HG03565 (cell line): ENCODE measurements at regions not wholly inside any gene's neighbourhood (a gene's known extent, or its start where the extent isn't known, plus 50 kb on each side); places are given as distances from the start of the nearest gene placed in this dataset.

Experiments used
- ATAC-seq: cut with Tn5 transposase; IDR thresholded peaks from one replicate; pipeline ENCODE4 v1.9.1; 2021; ENCODE audit warnings: mild to moderate bottlenecking, moderate library complexity; ENCODE audit not compliant: unreplicated experiment

- no peak for ATAC-seq
These were observed 134.0 kb upstream of the SMAD1 start for GRCh38 chr4:145347684-145348083.

GRCh38 chr4:145346081-145346480 is 135.6 kb upstream of the SMAD1 start:
- ATAC-seq = no peak

DNA sequence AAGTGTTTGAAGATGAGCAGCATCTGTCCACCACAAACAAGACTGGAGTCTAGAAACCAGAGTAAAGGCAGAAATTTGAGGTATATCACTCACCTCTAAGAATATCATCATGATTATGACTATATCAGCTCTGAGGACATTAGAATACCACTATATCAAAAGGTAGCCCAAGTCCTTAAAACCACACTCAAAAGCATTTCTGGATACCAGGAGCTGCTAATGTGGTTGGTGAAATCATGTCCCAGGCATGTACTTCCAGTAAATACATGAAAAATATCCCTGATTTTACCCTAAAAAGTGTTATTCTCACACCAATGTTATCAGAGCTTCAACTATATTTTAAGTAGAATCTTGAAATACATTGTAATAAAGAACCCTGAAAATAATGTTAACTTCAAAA is 136.3 kb upstream of the SMAD1 start:
- ATAC-seq = no peak

GRCh38 chr4:145341381-145341780 is 140.3 kb upstream of the SMAD1 start:
- ATAC-seq = no peak

GRCh38 chr4:145340071-145340675 is 141.5 kb upstream of the SMAD1 start:
- ATAC-seq = no peak

DNA sequence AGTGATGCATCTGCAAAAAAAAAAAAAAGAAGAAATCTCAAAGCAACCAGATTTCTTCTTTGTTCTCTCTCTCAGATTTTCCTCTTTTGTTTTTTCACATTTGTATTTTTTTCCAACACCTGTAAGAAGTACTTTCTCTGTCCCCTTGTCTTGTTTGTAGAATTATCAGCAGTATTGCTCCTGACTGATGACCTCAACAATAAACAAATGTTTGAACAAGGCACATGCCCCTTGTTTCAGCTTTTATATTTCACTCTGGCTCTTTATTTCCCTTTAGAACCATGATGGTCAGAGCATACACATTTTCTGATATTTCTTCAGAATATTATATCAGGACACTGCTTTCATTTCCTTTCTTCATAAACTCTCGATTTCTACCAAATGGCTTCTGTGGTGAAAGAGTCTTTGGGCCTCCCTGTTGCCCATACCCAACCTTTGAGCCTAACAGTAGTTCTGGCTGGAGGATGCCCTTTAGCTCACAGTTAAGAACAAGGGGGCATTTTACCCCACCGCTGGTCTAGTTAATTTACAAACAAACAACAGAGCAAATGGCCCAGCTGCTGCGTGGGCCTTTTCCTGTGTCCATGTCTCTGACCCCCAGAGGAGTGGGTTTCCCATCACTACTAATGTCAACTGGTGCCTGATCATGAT is 142.5 kb upstream of the SMAD1 start:
- ATAC-seq = no peak

DNA sequence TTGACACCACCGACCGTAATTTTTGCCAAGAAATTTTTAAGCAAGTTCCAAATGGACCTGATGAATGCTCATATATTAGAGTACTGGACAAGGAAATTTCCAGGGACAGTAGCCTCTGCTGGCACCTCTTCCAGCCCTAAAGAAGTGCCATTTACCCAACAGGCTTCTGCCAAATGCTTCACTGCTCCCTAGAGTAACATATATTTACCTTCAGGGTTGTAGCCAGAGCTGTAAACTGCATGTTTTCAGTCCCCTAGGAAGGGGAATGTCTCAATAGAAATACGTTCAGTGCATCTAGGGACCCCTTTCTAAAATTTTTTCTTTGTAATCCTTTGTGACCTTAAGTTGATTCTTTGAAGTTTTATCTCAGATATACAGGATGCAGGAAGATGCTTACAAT is 143.1 kb upstream of the SMAD1 start:
- ATAC-seq = no peak

DNA sequence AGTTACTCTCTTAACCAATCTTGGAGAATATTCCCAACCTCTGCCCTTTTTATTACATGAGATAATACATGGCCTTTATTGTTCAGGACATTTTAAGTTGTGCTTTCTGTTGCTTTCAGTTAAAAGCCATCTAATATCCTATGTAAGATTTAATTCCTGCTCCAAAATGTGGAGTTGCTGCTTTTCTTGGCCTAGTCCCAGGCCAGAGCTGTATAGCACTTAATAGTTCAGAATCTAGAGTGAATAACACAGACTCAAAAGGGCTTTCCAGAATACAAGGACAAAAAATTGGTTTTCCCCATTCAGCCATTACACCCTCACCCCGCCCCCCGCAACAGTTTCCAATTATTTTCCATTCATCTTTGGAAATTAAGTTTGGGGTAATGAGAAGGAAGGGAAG is 144.3 kb upstream of the SMAD1 start:
- ATAC-seq = no peak

DNA sequence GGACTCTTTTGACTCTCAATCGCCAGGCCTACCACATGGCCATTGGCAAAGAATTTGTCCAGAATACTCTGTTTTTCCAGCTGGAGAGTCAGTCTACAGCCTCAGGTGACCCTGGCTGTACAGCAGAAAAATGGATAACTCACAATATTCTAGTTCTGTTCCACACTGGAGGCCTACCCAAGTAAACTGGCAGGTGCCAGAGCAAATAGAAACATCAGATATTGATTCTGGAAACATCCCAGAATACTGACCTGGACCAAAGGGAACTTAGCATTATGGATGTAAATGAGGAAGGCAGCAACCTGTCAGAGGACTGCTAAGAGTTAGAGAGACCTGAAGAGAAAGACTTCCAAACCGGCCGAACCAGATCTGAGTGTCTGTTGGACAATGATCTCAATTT is 147.9 kb upstream of the SMAD1 start:
- ATAC-seq = no peak

GRCh38 chr4:145326491-145326890 is 146.1 kb upstream of the OTUD4 start:
- ATAC-seq = no peak

GRCh38 chr4:145324161-145324560 is 143.8 kb upstream of the OTUD4 start:
- ATAC-seq = no peak

DNA sequence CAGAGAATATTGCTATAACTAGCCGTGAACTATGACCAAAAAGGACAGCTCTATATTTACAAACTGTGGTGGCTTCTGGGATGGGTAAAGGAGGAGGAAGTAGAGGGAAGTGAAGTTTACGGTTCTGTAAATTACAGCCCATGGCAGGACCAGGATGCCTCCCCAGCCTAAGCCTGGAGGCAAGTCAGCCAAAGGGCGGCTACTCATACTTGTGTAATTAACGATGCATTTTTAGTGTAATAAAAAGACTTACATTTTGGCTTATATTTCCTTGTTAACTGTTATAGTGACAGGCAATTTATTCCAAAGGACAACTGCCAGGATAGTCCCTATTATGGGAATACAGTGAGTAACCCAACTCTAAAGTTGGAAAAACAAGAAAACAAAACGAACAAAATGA is 139.9 kb upstream of the OTUD4 start:
- no peak for ATAC-seq

GRCh38 chr4:145319751-145320150 is 139.4 kb upstream of the OTUD4 start:
- ATAC-seq = no peak

- ATAC-seq = no peak
These were observed 136.6 kb upstream of the OTUD4 start for GRCh38 chr4:145316897-145317574.

DNA sequence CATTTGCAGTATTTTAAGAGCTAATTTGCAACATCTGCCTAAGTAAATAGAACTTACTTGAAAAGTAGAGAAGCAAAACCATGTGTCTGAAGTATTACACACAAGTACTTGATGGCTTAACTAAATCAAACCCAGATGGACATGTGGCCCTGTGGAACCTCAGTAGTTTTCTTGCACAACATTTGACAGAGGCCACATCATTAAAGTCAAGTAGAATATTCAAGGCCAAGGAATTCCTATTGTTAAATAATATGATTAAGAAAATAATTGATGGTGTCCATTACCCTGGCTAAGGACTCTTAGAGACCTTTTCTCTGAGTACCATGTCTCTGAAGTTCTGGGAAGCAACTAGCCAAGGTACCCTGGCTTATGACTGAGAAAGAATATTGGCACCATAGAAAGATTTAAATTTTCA is 135.4 kb upstream of the OTUD4 start:
- no peak for ATAC-seq

DNA sequence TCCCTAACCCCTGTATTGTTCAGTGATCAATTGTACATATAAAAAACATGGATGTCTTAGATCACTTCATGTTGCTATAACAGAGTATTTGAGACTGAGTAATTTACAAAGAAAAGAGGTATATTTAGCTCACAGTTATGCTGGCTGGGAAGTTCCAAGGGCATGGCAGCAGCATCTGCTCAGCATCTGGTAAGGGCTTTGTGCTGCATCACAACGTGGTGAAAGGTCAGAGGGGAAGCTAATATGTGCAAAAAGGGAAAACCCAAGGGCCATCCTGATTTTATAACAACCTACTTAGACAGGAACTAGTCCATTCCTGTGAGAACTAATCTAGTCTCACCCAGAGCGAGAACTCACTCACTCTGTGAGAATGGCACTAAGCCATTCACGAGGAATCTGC is 128.2 kb upstream of the OTUD4 start:
- no peak for ATAC-seq

DNA sequence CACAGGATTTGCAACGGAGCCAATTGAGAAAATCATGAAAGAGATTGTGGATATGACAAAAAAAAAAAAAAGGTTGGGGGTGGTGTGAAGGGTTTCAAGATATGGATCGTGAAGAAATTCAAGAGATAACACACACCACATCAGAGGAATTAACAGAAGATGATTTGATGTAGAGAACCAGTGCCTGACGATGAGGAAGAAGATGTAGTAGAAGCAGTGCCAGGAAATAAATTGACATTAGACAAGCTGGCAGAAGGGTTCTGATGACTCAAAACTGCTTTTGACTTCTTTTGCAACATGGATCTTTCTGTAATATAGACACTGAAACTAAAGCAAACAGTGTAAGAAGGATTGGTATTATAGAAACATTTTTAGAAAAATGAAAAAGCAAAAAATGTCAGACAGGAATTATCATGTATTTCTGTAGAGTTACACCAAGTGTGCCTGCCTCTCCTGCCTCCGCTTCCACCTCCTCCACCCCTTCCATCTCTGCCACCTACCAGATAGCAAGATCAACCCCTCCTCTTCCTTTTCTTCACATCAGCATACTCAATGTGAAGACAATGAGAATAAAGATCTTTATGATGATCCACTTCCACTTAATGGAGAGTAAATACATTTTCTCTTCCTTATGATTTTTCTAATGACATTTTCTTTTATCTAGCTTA is 127.5 kb upstream of the OTUD4 start:
- ATAC-seq = no peak

DNA sequence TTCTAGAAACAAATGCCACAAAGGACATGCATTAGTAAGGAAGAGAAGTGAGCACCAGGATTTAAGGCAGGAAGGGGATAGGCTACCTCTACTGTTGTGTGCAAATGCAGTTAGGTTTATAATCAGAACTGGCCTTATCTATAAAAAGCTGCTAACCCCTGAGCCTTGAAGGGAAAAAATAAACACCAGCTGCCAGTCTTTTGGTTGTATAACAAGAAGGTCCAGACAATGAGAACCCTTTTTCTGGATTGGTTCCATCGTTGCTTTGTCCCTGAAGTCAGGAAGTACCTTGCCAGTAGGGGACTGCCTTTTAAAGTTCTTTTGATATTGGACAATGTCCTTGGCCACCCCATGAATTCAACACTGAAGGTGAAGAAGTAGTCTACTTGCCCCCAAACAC is 126.7 kb upstream of the OTUD4 start:
- no peak for ATAC-seq

DNA sequence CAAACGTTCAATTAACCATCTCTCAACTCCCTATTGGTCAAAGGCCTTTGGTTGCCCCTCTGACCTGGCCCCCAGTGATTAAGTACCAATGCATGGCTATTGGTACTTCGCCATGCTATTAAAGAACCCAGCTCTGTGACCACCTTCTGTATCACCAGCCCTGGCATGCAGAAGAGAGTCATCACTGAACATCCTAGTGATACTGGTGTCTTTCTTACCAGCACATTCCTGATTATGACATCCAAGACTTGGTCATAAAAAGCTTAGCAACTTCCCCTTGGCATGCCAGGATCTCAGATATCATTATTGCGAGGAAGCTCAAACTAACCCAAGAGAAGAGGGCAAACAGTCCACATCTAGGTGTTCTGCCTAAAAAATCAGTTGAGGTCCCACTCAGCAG is 122.3 kb upstream of the OTUD4 start:
- ATAC-seq = no peak

GRCh38 chr4:145301386-145302080 is 121.1 kb upstream of the OTUD4 start:
- no peak for ATAC-seq

DNA sequence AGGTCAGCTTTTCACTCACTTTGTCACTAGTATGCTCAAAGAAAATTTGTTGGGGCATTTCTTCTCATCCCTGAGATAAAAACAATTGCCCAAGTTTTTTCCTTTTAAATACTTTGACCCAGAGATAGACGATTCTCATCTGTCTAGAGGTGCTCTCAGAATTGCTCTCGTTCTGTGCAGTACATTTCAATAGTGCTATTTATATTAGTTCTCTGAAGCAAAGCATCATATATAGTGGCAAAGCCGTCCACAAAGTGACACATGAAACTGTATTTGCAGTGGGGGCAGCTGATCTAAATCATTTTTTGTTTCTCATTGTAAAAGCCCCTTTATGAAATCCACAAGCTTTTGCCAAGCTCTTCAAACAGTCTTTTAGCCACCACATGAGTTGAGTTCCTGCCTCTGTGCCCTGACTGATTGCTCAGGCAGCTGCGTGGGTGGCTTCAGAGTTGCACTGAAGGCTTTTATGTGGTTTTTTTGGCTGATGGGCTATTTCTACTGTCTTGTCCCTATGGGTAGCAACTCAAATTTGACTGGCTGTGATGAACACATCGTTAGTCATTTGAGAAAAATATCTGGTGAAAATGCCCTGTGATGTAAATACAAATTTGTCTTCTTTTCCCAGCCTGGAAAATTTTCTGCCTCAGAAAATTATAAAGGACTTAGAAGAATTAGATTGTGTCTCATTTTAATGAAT is 119.1 kb upstream of the OTUD4 start:
- peak; percentile 97 for ATAC-seq
